A673 (cell line): ENCODE measurements at regions not wholly inside any gene's neighbourhood (a gene's known extent, or its start where the extent isn't known, plus 50 kb on each side); places are given as distances from the start of the nearest gene placed in this dataset.

ENCODE experiments used
- BruUV-seq: library from RNA; stranded (reverse); fragments of 400-500 nt; replicated peaks from 2 replicates; lab custom pipeline; 2021; lab: Mats Ljungman, UMichigan
- CTCF ChIA-PET: fragments of 300-600 bp; sonication (Branson Sonifier 250); formaldehyde crosslinking; loops from one replicate; lab custom pipeline; 2022; ENCODE audit warnings: antibody characterized with exemption; lab: Charles Lee
- POLR2A ChIA-PET: fragments of 300-600 bp; sonication (Branson Sonifier 250); formaldehyde crosslinking; loops from one replicate; lab custom pipeline; 2022; ENCODE audit warnings: antibody characterized with exemption; ENCODE audit not compliant: low non-redundant PET; lab: Charles Lee
- DNase-seq: peaks from one replicate; pipeline ENCODE4 v3.0.0-alpha.2; 2015; ENCODE audit warnings: low spot score
- H3K27ac ChIP-seq: fragments of 200-600 bp; sonication (generic); 2 replicates; pipeline ENCODE4 v1.5.1; 2016; ENCODE audit warnings: mixed run types, low read depth, mild to moderate bottlenecking, mixed read lengths, antibody characterized with exemption, low read length; ENCODE audit not compliant: poor library complexity, severe bottlenecking
- H3K27me3 ChIP-seq: fragments of 200-600 bp; sonication (generic); replicated peaks from 2 replicates; pipeline ENCODE4 v1.6.1; 2017; ENCODE audit warnings: mixed run types, low read depth, mild to moderate bottlenecking, mixed read lengths, antibody characterized with exemption, low read length; ENCODE audit not compliant: insufficient read depth, poor library complexity
- H3K36me3 ChIP-seq: fragments of 200-600 bp; sonication (generic); 2 replicates; pipeline ENCODE4 v1.6.1; 2016; ENCODE audit warnings: mixed run types, mild to moderate bottlenecking, mixed read lengths, antibody characterized with exemption, low read length; ENCODE audit not compliant: insufficient read depth, poor library complexity, severe bottlenecking
- H3K4me1 ChIP-seq: fragments of 200-600 bp; sonication (generic); 2 replicates; pipeline ENCODE4 v1.6.1; 2017; ENCODE audit warnings: mixed run types, mild to moderate bottlenecking, mixed read lengths, antibody characterized with exemption, low read length; ENCODE audit not compliant: insufficient read depth, poor library complexity, severe bottlenecking
- H3K4me3 ChIP-seq: fragments of 200-600 bp; sonication (generic); 2 replicates; pipeline ENCODE4 v1.5.1; 2016; ENCODE audit warnings: low read depth, mixed run types, mild to moderate bottlenecking, mixed read lengths, low read length; ENCODE audit not compliant: poor library complexity, severe bottlenecking
- H3K9me3 ChIP-seq: fragments of 200-600 bp; sonication (generic); 2 replicates; pipeline ENCODE4 v1.6.1; 2016; ENCODE audit warnings: mixed run types, low read depth, mild to moderate bottlenecking, mixed read lengths, antibody characterized with exemption, low read length; ENCODE audit not compliant: poor library complexity, severe bottlenecking
- CTCF ChIP-seq: fragments of 300-800, 200-600 bp; sonication (generic); conservative IDR thresholded peaks from 2 replicates; pipeline ENCODE4 v1.5.1; 2017; ENCODE audit warnings: low read depth, mild to moderate bottlenecking, antibody characterized with exemption, low read length, moderate library complexity, mixed read lengths
- EZH2 ChIP-seq: fragments of 200-600 bp; sonication (generic); IDR thresholded peaks from 2 replicates; pipeline ENCODE4 v1.6.1; 2017; ENCODE audit warnings: borderline replicate concordance, low read depth, mild to moderate bottlenecking, mixed read lengths, antibody characterized with exemption, low read length; ENCODE audit not compliant: poor library complexity, severe bottlenecking
- intact Hi-C: fragments of 100-400 bp; cut with micrococcal nuclease; formaldehyde crosslinking; loops from one replicate; pipeline ENCODE4 v1.10.0; 2022; ENCODE audit not compliant: unreplicated experiment

GRCh38 chr18:40612356-40612755, 1342.7 kb upstream of the PIK3C3 start:
- no peak overlapping the region for H3K4me3 ChIP-seq
- intact Hi-C loops = no loop called here
- ChIA-PET CTCF (no interaction called here), POLR2A (no interaction called here)
- H3K27ac ChIP-seq = no peak overlapping the region
- H3K27me3 ChIP-seq = no peaks in the 10 kb centered on the region
- BruUV-seq = no TSS peak
- no peaks in the 10 kb centered on the region for H3K36me3 ChIP-seq
- no peaks in the 10 kb centered on the region for H3K4me1 ChIP-seq
- TF ChIP-seq EZH2 = no peak
- TF ChIP-seq CTCF = no peak
- no peaks in the 10 kb centered on the region for H3K9me3 ChIP-seq
- DNase-seq = no peak

- Histone ChIP-seq H3K4me3 (no peak overlapping the region), H3K9me3 (no peaks in the 10 kb centered on the region), H3K36me3 (no peaks in the 10 kb centered on the region), H3K27ac (no peak overlapping the region), H3K4me1 (no peaks in the 10 kb centered on the region), H3K27me3 (no peaks in the 10 kb centered on the region)
- ChIA-PET CTCF (no interaction called here), POLR2A (no interaction called here)
- intact Hi-C loops = no loop called here
- BruUV-seq = no TSS peak
- DNase-seq = no peak
- TF ChIP-seq CTCF = no peak
- no peak for TF ChIP-seq EZH2
These were observed 1346.8 kb upstream of the PIK3C3 start for GRCh38 chr18:40608226-40608625.

GRCh38 chr18:40607542-40608148, 1347.4 kb upstream of the PIK3C3 start:
- H3K9me3 ChIP-seq = no peaks in the 10 kb centered on the region
- no peak for TF ChIP-seq CTCF
- TF ChIP-seq EZH2 = no peak
- no peaks in the 10 kb centered on the region for H3K4me1 ChIP-seq
- H3K27me3 ChIP-seq = no peaks in the 10 kb centered on the region
- ChIA-PET POLR2A (no interaction called here), CTCF (no interaction called here)
- H3K27ac ChIP-seq = no peak overlapping the region
- DNase-seq = no peak
- H3K36me3 ChIP-seq = no peaks in the 10 kb centered on the region
- BruUV-seq = no TSS peak
- H3K4me3 ChIP-seq = no peak overlapping the region
- intact Hi-C loops = no loop called here
